HG03175 (cell line): ENCODE measurements at regions not wholly inside any gene's neighbourhood (a gene's known extent, or its start where the extent isn't known, plus 50 kb on each side); places are given as distances from the start of the nearest gene placed in this dataset.

Experiments
- ATAC-seq: cut with Tn5 transposase; IDR thresholded peaks from one replicate; pipeline ENCODE4 v1.9.1; 2021; ENCODE audit warnings: mild to moderate bottlenecking, moderate library complexity; ENCODE audit not compliant: unreplicated experiment

DNA sequence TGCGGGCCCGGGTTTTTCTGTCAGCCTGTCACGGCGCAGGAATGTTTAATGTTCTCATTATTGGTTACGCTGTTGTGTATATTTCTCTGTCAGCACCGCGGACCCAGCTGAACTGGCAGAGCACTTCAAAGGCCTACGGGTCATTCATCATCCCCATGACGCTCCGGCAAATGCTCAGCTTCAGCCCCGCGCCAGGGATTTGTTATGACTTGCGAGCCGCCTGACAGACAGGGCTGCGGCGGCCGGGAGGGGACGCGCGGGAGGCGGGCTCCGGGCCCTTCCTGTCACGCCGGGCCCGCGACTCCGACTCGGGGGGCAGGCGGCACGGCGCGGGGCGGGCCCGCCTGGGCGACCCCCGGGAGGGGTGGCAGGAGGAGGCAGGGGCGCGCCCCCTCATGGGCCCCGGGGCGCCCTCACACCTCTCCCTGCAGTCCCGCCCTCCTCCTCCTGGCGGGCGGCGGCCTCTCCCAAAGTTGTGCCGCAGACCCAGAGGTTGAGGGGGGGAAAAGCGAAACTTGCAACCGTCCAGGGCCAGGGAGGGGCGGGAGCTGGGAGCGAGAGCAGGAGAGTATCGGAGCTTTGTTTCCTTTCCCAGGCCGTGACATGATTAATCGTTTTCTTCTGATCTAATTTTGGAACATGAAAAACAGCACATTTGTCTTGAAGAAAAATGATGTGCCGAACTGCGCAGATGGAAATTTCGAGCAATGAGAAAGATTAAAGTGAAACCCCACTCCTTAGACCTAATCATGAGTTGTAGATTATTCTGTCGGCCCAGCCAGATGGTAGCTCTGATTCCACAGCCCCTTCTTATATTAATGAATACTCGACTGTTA lies 59.3 kb upstream of the COMTD1 start:
- ATAC-seq: peak; percentile 82

GRCh38 chr10:75294518-75294865 lies 58.7 kb upstream of the COMTD1 start:
- no peak for ATAC-seq

- ATAC-seq: no peak
These were observed 58.3 kb upstream of the COMTD1 start for GRCh38 chr10:75294031-75294437.

DNA sequence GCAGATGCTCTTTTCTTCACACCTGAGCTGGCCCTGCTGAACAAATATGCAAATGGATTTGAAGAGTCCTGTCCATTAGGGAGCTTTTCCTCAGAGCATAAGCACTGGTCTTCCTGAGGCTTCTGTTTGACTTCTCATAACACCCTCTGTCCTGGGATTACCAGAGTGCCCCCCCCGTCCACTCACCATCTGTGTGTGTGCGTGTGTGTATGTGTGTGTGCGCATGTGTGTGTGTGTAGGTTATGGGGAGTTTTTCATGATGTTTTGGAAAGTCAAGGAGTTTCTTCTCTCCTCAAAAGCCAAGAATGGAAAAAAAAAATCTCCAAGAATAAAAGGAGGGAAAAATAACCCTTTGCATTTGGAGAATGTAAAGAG lies 57.7 kb upstream of the COMTD1 start:
- ATAC-seq: no peak

GRCh38 chr10:75292794-75293445 lies 57.2 kb upstream of the COMTD1 start:
- no peak for ATAC-seq

DNA sequence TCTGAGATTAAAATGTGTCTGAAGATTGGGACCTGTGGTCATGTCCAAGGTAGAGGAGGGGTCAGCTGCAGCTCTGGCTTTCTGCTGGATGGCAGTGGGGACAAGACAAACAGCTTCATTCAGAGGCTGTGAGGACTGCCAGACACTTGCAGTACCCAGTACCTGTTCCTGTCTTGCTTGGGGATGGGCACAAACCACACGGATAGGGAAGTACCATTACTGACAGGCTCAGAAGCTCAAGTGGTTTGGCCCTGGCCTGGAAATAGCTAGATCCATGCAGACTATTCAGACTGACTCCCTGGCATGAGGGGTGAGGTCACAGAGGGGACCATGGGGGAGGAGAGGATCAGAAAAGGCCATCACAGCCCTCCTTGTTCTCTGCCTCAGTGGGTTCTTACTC lies 56.0 kb upstream of the COMTD1 start:
- ATAC-seq: no peak

DNA sequence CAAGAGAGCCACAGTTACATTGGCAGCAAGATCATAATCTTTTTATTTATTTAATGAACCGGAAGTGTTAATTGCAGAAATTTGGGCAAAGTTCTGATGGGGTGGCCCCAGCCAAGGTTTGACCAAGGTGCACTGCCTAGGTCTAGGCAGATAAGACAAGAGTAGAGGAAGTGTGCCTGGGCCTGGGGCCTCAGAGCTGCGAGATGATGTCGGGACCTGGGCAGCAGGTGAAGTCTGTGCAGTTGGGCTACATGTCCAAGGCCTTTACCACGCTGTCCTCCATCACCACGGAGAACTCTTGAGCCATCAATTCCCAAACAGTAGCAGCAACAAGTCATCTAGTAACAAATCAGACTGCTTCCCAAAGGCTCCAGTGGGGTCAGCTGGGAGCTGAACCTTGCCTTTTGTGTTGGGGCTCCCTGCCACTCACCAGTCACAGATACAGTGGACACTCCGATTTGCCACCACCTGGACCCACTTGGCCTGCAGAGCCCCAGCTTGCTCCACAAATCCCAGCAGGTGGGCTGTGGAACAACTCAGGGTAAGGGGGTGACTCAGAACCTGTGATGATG lies 52.5 kb upstream of the COMTD1 start:
- no peak for ATAC-seq

GRCh38 chr10:75287697-75288096 lies 51.9 kb upstream of the COMTD1 start:
- ATAC-seq: no peak

GRCh38 chr10:75286901-75287300 lies 51.1 kb upstream of the COMTD1 start:
- no peak for ATAC-seq
